Thyroid gland (tissue), 4 donors: ENCODE measurements at regions not wholly inside any gene's neighbourhood (a gene's known extent, or its start where the extent isn't known, plus 50 kb on each side); places are given as distances from the start of the nearest gene placed in this dataset.

Source experiments
- POLR2A ChIP-seq, 2 donors: fragments of 450-650 bp; IDR thresholded peaks; one replicate each; pipeline ENCODE4 v1.6.1; 2017; ENCODE audit warnings: antibody characterized with exemption in 2 of 2, mild to moderate bottlenecking in 2 of 2, moderate library complexity in 1 of 2
- TF ChIP-seq, protein P1 (sequence below), 6 experiments: fragments of 200-600 bp in 3 of 6; fragments of 450-650 bp in 3 of 6; sonication (generic) in 3 of 6; IDR thresholded peaks; one replicate each; pipeline ENCODE4 v1.5.1; 2016 to 2019; ENCODE audit warnings: antibody characterized with exemption in 6 of 6, mild to moderate bottlenecking in 2 of 6, inconsistent platforms in 1 of 6, moderate library complexity in 1 of 6

DNA sequence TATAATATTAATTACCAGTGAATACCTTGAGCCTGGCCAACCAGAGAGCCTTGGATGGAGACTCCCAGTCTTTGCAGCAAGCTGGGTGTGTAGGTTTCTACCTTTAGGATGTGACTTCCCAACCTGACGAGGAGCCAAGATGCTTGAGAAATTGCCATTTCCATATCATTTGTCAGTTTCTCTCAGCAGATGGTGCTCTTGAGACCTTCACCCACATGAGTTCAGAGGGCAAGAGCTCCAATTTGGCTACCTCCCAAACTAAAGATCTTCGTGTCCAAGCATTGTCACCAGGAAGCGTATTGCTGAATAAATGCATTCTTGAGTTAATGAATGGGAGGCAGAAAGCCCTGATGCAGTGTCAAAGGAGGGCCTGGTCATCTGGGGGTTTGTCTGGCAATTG, 106.4 kb upstream of the TBX5 start:
- TF ChIP-seq POLR2A (IDR thresholded peaks at IDR 0.05), result no peak
- TF ChIP-seq, protein P1, sequence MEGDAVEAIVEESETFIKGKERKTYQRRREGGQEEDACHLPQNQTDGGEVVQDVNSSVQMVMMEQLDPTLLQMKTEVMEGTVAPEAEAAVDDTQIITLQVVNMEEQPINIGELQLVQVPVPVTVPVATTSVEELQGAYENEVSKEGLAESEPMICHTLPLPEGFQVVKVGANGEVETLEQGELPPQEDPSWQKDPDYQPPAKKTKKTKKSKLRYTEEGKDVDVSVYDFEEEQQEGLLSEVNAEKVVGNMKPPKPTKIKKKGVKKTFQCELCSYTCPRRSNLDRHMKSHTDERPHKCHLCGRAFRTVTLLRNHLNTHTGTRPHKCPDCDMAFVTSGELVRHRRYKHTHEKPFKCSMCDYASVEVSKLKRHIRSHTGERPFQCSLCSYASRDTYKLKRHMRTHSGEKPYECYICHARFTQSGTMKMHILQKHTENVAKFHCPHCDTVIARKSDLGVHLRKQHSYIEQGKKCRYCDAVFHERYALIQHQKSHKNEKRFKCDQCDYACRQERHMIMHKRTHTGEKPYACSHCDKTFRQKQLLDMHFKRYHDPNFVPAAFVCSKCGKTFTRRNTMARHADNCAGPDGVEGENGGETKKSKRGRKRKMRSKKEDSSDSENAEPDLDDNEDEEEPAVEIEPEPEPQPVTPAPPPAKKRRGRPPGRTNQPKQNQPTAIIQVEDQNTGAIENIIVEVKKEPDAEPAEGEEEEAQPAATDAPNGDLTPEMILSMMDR (IDR thresholded peaks at IDR 0.05), result no peak
